ENCODE measurements at regions not wholly inside any gene's neighbourhood (a gene's known extent, or its start where the extent isn't known, plus 50 kb on each side); places are given as distances from the start of the nearest gene placed in this dataset.

DNA sequence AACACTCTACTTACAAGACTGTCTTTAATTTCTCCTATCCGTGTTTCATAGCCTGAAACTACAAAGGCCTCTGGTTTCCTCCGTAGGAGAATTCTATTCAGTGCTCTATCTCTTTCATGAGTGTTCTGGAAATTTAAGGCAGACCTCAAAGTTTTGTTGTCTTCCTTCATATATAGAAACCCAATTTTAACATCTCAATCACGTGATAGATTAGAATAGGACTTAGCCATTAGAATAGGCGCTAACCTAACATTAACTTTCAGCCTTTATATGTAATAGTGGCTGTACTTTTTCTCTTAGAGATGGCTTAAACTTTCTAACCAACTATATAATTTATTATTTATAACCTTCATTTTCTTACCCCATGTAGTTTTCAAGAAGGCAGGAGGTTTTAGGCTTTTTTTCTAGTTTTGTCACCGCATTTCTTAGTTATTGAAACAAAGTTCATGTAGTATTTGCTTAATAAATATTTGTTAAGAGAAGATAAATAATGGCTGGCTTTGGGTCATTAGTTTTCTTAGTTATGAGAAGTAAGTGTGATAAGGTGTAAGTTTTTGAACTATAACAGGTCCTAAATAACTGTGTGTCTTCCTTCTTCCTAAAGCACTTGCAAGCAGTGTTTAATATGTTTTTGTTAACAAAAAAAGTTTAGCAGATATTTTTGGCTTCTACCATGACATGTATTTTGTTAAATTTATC is 1504.6 kb upstream of the ADGRL3 start:
- H3K27me3 ChIP-seq (replicated peaks in 1 of 2; ENCODE audit: control insufficient read depth in 2 of 2, insufficient read depth in 2 of 2, low read length in 1 of 2): no peaks in the 10 kb centered on the region
- no peaks in the 10 kb centered on the region for H4K20me1 ChIP-seq (ENCODE audit: control insufficient read depth, insufficient read depth)
- H3K9ac ChIP-seq (ENCODE audit: control insufficient read depth, insufficient read depth, low read length): no peak overlapping the region
- H2AFZ ChIP-seq (ENCODE audit: control insufficient read depth, low read depth, low read length): no peak overlapping the region
- BruUV-seq (replicated peaks): no TSS peak
- no peak overlapping the region for H3K4me3 ChIP-seq
- no peaks in the 10 kb centered on the region for H3K9me3 ChIP-seq (replicated peaks; ENCODE audit: control insufficient read depth, insufficient read depth, low read length)
- H3K36me3 ChIP-seq (ENCODE audit: control insufficient read depth in 2 of 2, insufficient read depth in 2 of 2, low read length in 1 of 2): no peaks in the 10 kb centered on the region
- no peak for ATAC-seq
- no peak overlapping the region for H3K27ac ChIP-seq (ENCODE audit: control insufficient read depth, insufficient read depth)
- ChIA-PET SMC1A (ENCODE audit: uncharacterized antibody, unreplicated experiment) (no interaction called here), RAD21 (ENCODE audit: unreplicated experiment) (no interaction called here), CTCF (no interaction called here), POLR2A (no interaction called here)
- TF ChIP-seq SREBF1 (IDR thresholded peaks at IDR 0.05; ENCODE audit: low read length) (no peak), POLR2AphosphoS2 (IDR thresholded peaks at IDR 0.05; ENCODE audit: low read depth, low read length) (no peak), IRF4 (IDR thresholded peaks at IDR 0.05; ENCODE audit: low read depth, low read length) (no peak), FOXK2 (IDR thresholded peaks at IDR 0.05) (no peak), HDGF (IDR thresholded peaks at IDR 0.05) (no peak), HDAC2 (IDR thresholded peaks at IDR 0.05) (no peak), GATAD2B (conservative IDR thresholded peaks at IDR 0.05; ENCODE audit: low read depth) (no peak), BCL11A (IDR thresholded peaks at IDR 0.05; ENCODE audit: low read depth, low read length) (no peak)
- no peak for FAIRE-seq
- DNase-seq (ENCODE audit: low read depth, low spot score): no peak
- intact Hi-C loops (cut with micrococcal nuclease; ENCODE audit: unreplicated experiment) (no loop called here), in situ Hi-C loops (cut with MboI) (no loop called here)
- H3K4me2 ChIP-seq (ENCODE audit: control insufficient read depth, insufficient read depth): no peak overlapping the region
- WGBS (ENCODE audit: insufficient coverage, insufficient replicate concordance, low lambda C conversion rate, missing lambda C conversion rate): 29% methylated on average over 5 of the region's 5 CpGs
- no peaks in the 10 kb centered on the region for H3K79me2 ChIP-seq (ENCODE audit: control insufficient read depth, insufficient read depth, low read length)
- H3K4me1 ChIP-seq (ENCODE audit: control insufficient read depth, insufficient read depth, low read length): no peaks in the 10 kb centered on the region

GRCh38 chr4:59698041-59698440 is 1502.1 kb upstream of the ADGRL3 start:
- Histone ChIP-seq H4K20me1 (ENCODE audit: control insufficient read depth, insufficient read depth) (no peaks in the 10 kb centered on the region), H3K4me2 (ENCODE audit: control insufficient read depth, insufficient read depth) (no peak overlapping the region), H3K36me3 (ENCODE audit: control insufficient read depth in 2 of 2, insufficient read depth in 2 of 2, low read length in 1 of 2) (no peaks in the 10 kb centered on the region), H3K27me3 (replicated peaks in 1 of 2; ENCODE audit: control insufficient read depth in 2 of 2, insufficient read depth in 2 of 2, low read length in 1 of 2) (no peaks in the 10 kb centered on the region), H3K27ac (ENCODE audit: control insufficient read depth, insufficient read depth) (no peak overlapping the region), H3K9me3 (replicated peaks; ENCODE audit: control insufficient read depth, insufficient read depth, low read length) (no peaks in the 10 kb centered on the region), H3K79me2 (ENCODE audit: control insufficient read depth, insufficient read depth, low read length) (no peaks in the 10 kb centered on the region), H2AFZ (ENCODE audit: control insufficient read depth, low read depth, low read length) (no peak overlapping the region), H3K4me3 (no peak overlapping the region), H3K9ac (ENCODE audit: control insufficient read depth, insufficient read depth, low read length) (no peak overlapping the region), H3K4me1 (ENCODE audit: control insufficient read depth, insufficient read depth, low read length) (no peaks in the 10 kb centered on the region)
- ChIA-PET POLR2A (no interaction called here), RAD21 (ENCODE audit: unreplicated experiment) (no interaction called here), CTCF (no interaction called here), SMC1A (ENCODE audit: uncharacterized antibody, unreplicated experiment) (no interaction called here)
- BruUV-seq (replicated peaks): no TSS peak
- no peak for FAIRE-seq
- intact Hi-C loops (cut with micrococcal nuclease; ENCODE audit: unreplicated experiment) (no loop called here), in situ Hi-C loops (cut with MboI) (no loop called here)
- 28% methylated on average over 2 of the region's 2 CpGs for WGBS (ENCODE audit: insufficient coverage, insufficient replicate concordance, low lambda C conversion rate, missing lambda C conversion rate)
- ATAC-seq: no peak
- no peak for DNase-seq (ENCODE audit: low read depth, low spot score)
- TF ChIP-seq BCL3 (IDR thresholded peaks at IDR 0.05; ENCODE audit: borderline replicate concordance, insufficient read depth, low read depth, low read length, poor library complexity, severe bottlenecking) (no peak), ZSCAN29 (IDR thresholded peaks at IDR 0.05) (no peak), MYB (IDR thresholded peaks at IDR 0.05; ENCODE audit: borderline replicate concordance, low read depth, low read length) (no peak), POU2F2 (IDR thresholded peaks at IDR 0.05; ENCODE audit: borderline replicate concordance, low read depth, low read length) (no peak), ZNF274 (IDR thresholded peaks at IDR 0.05; ENCODE audit: insufficient read depth, insufficient read length) (no peak), BCLAF1 (IDR thresholded peaks at IDR 0.05) (no peak), EED (IDR thresholded peaks at IDR 0.05; ENCODE audit: low read depth) (no peak)

Data from GM12878 (cell line).